AG10803 (cell line): ENCODE measurements at regions not wholly inside any gene's neighbourhood (a gene's known extent, or its start where the extent isn't known, plus 50 kb on each side); places are given as distances from the start of the nearest gene placed in this dataset.

Experiments used
- DNase-seq: peaks from one replicate; pipeline ENCODE4 v3.0.0; 2010; ENCODE audit warnings: low read depth
- H3K4me3 ChIP-seq: 2 replicates; pipeline ENCODE4 v1.5.1; 2011; ENCODE audit warnings: mild to moderate bottlenecking, low read length, control low read depth
- TF ChIP-seq, protein P1 (sequence below): conservative IDR thresholded peaks from 2 replicates; pipeline ENCODE4 v1.5.1; 2011; ENCODE audit warnings: mild to moderate bottlenecking, low read length, control low read depth, inconsistent platforms

DNA sequence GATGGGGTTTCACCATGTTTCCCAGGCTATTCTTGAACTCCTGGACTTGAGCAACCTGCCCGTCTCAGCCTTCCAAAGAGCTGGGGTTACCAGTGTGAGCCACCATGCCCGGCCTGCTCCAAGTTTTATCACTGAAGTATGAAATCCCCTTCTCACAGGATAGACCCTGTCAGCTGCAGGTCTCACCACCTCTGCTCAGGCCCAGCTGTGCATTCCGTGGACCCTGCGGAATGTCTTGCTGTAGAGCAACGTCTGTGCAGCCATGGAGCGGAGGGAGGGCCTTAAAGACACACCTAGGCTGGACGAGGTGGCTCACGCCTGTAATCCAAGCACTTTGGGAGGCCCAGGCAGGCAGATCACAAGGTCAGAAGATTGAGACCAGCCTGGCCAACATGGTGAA is 625.4 kb downstream of the BRD1 start:
- H3K4me3 ChIP-seq, result no peak overlapping the region
- TF ChIP-seq, protein P1, sequence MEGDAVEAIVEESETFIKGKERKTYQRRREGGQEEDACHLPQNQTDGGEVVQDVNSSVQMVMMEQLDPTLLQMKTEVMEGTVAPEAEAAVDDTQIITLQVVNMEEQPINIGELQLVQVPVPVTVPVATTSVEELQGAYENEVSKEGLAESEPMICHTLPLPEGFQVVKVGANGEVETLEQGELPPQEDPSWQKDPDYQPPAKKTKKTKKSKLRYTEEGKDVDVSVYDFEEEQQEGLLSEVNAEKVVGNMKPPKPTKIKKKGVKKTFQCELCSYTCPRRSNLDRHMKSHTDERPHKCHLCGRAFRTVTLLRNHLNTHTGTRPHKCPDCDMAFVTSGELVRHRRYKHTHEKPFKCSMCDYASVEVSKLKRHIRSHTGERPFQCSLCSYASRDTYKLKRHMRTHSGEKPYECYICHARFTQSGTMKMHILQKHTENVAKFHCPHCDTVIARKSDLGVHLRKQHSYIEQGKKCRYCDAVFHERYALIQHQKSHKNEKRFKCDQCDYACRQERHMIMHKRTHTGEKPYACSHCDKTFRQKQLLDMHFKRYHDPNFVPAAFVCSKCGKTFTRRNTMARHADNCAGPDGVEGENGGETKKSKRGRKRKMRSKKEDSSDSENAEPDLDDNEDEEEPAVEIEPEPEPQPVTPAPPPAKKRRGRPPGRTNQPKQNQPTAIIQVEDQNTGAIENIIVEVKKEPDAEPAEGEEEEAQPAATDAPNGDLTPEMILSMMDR, result no peak
- DNase-seq, result no peak

DNA sequence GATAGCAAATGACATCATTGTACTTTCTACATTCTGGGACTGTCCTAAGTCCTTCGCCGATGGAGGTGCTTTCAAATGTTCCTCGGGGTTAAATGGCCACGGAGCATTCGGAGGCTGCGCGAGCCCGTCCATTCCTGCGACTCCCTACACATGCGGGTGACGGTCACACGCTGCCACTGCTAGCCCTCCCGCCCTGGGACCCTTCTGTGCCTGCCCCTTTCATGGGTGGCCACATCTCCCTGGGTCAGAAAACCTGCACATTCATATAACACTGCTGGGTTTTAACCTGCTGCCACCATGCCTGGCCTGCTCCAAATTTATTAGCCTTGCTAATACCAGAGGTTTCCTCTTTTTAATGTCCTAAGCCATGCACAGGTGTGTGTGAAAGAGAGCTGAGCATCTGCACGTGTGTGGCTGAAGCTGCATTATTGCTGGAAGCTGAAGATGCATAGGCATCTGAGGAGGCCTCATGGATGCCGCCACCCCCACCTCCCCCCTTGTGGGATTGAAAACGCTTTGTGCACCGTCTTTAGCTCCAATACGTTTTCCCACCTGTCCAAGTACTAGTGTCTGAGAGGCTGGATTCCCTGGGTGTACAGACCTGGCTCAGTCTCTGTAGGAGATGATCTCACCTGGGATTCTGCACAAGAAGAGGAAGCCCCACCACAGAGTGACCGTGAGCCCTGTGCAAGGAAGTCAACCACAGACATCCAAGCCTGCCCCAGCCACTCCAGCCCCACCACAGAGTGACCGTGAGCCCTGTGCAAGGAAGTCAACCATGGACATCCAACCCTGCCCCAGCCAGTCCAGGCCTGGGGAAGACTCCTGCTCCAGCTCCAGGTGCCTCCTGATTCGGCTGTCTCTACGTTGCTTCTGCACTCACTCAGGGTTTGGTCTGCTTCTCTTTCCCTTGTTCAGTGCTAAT is 626.4 kb downstream of the BRD1 start:
- H3K4me3 ChIP-seq, result no peak overlapping the region
- no peak for DNase-seq
- TF ChIP-seq, protein P1, result no peak

DNA sequence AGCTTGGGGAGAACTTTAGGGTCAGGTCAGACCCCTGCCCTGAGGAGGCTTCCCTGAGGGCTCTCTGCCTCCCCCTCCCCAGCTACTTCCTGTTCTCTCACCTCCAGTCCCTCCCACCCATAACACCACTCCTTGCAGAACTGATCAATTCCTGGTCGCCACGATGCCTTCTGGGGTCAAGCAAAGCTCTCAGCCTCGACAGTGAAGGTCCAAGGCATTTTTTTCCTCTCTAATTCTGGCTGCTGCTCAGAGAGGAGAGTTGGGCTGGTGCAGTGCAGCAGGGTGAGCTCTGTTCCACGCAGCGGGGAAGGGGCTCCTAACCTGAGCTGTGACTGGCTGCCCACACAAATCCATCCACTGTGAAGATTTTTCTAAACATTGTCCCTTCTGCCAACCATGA is 628.4 kb downstream of the BRD1 start:
- TF ChIP-seq, protein P1, result no peak
- DNase-seq, result no peak
- no peak overlapping the region for H3K4me3 ChIP-seq

DNA sequence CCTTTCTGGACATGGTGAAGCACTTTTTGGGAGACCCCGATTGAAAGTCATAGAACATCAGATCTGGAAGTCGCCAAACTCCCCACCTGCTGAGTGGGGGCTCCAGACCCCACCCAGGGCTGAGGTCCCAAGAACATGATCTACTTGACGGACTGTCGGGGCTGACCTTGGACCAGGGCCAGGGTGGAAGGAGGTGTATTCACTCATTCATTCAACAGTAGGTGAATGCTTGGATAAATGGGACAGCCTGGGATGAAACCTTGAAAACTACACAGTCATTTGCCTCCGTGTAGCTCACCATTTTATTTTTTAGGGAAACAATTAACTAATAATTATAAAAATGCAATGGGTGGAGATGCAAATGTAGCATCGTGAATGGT is 629.0 kb downstream of the BRD1 start:
- DNase-seq, result no peak
- H3K4me3 ChIP-seq, result no peak overlapping the region
- TF ChIP-seq, protein P1, result no peak

DNA sequence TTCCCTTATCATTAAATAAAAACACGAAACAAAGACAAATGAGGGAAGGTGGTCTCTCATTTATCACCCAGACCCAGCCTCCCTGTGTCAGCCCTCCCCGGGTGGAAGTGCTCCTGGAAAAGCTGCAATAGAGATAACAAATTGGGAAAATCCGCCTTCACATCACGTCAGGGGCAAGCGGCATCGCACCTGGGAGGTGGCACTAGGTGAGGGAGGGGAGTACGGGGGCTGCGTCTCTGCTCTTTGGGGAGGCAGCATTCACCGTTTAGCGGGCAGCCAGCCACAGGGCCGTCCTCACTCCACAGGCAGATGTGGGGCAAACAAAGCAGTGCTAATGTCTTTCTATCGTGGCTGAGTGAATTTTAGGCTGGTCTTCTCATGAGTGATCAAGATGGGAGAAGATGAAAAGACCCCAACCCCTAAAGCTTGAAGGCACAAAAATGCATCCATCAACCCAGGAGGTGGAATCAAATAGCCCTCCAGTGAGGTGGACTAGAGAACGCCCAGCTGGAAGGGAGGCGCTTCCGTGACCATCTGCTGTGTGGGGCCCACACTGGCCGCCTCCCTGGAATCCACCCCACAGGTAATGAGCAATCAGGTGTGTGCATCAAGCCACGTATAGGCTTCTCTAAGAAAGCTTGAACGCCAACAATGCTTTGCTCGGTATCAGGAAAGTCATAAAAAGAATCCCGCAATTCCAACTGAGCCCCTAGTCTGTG is 629.5 kb downstream of the BRD1 start:
- H3K4me3 ChIP-seq, result no peak overlapping the region
- DNase-seq, result no peak
- TF ChIP-seq, protein P1, result no peak

DNA sequence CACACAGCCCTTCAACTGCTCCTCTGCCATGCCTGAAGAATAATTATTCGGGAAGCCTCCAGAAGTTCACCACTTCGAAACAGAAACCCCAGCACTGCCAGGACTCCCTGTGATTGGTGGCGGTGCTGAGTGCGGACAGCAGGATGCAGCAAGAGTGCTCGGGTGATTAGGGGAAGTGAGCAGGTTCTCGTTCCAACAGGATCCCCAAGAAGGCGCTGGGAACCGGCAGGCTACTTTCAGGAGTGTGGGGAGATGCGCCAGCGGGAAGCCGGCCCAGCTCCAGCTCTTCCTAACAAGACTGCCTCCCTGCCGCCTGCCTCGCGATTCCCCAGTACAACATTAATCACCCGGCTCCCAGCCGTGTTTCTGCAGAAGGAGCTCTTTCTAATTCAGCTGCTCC is 630.2 kb downstream of the BRD1 start:
- TF ChIP-seq, protein P1, result no peak

More for the DNA sequence above, 630.2 kb downstream of the BRD1 start:
- H3K4me3 ChIP-seq, result no peak overlapping the region
- DNase-seq, result no peak
